SK-N-SH (cell line): ENCODE measurements at regions not wholly inside any gene's neighbourhood (a gene's known extent, or its start where the extent isn't known, plus 50 kb on each side); places are given as distances from the start of the nearest gene placed in this dataset.
"Not testable (repeated sequence)": the region's sequence is repeated elsewhere in the genome, so short reads cannot be mapped to it uniquely, and the experiment has no call there.

Experiments used
- CTCF ChIA-PET: fragments of 300-600, 350-600 bp; formaldehyde crosslinking; extraction: SDS; loops from one replicate; lab custom pipeline; 2021; lab: Yijun Ruan, JAX
- POLR2A ChIA-PET: fragments of 350-600 bp; sonication (Branson Sonifier 250); formaldehyde crosslinking; extraction: SDS; loops from one replicate; lab custom pipeline; 2020; ENCODE audit warnings: antibody characterized with exemption, inconsistent platforms; lab: Yijun Ruan, JAX
- DNase-seq: peaks from one replicate; pipeline ENCODE4 v3.0.0; 2012
- H2AFZ ChIP-seq: fragments of 200-600 bp; sonication (generic); 2 replicates; pipeline ENCODE4 v1.8.1; 2016; ENCODE audit warnings: antibody characterized with exemption, mild to moderate bottlenecking, low read depth
- H3F3A ChIP-seq: fragments of 200-600 bp; sonication (generic); replicated peaks from 2 replicates; pipeline ENCODE3; 2016; ENCODE audit warnings: antibody characterized with exemption, mild to moderate bottlenecking; ENCODE audit not compliant: insufficient read depth
- H3K27ac ChIP-seq, 2 experiments: fragments of 200-500 bp in 1 of 2; fragments of 200-600 bp in 1 of 2; sonication (Bioruptor generic) in 1 of 2; sonication (generic), shearing (Covaris generic) in 1 of 2; 2 replicates each; pipeline versions ENCODE4 v1.5.1 to v1.6.1; 2014 to 2016; ENCODE audit warnings: low read depth in 2 of 2, inconsistent platforms in 1 of 2, low read length in 1 of 2, mild to moderate bottlenecking in 1 of 2, mixed read lengths in 1 of 2
- H3K27me3 ChIP-seq: fragments of 200-600 bp; sonication (generic), shearing (Covaris generic); 2 replicates; pipeline ENCODE4 v1.6.1; 2016; ENCODE audit warnings: mixed run types; ENCODE audit not compliant: insufficient read depth
- H3K36me3 ChIP-seq, 2 experiments: fragments of 200-500 bp in 1 of 2; fragments of 200-600 bp in 1 of 2; sonication (Bioruptor generic) in 1 of 2; sonication (generic) in 1 of 2; replicated peaks in 1 of 2; 2 replicates each; pipeline versions ENCODE3 to v1.5.1; 2014 to 2016; ENCODE audit warnings: low read length in 1 of 2, mild to moderate bottlenecking in 1 of 2; ENCODE audit not compliant: insufficient read depth in 2 of 2, control insufficient read depth in 1 of 2
- H3K4me1 ChIP-seq, 2 experiments: fragments of 200-500 bp in 1 of 2; fragments of 200-600 bp in 1 of 2; sonication (Bioruptor generic) in 1 of 2; sonication (generic), shearing (Covaris generic) in 1 of 2; 2 replicates each; pipeline versions ENCODE4 v1.5.1 to v1.6.1; 2014 to 2016; ENCODE audit warnings: low read depth in 1 of 2, low read length in 1 of 2, mixed run types in 1 of 2; ENCODE audit not compliant: insufficient read depth in 2 of 2, control insufficient read depth in 1 of 2
- H3K4me2 ChIP-seq: fragments of 200-600 bp; sonication (generic), shearing (Covaris generic); 2 replicates; pipeline ENCODE4 v1.6.1; 2017; ENCODE audit warnings: mixed run types
- H3K4me3 ChIP-seq, 2 experiments: fragments of 200-500 bp in 1 of 2; fragments of 200-600 bp in 1 of 2; sonication (Bioruptor generic) in 1 of 2; sonication (generic), shearing (Covaris generic) in 1 of 2; 2 replicates each; pipeline versions ENCODE4 v1.5.1 to v1.8.1; 2014 to 2016; ENCODE audit warnings: low read depth in 2 of 2, inconsistent platforms in 1 of 2, low read length in 1 of 2, mild to moderate bottlenecking in 1 of 2, mixed read lengths in 1 of 2, moderate library complexity in 1 of 2
- H3K79me2 ChIP-seq: fragments of 200-600 bp; sonication (generic); 2 replicates; pipeline ENCODE4 v1.8.1; 2017; ENCODE audit warnings: mild to moderate bottlenecking; ENCODE audit not compliant: insufficient read depth
- H3K9ac ChIP-seq: fragments of 200-600 bp; sonication (generic); 2 replicates; pipeline ENCODE4 v1.6.1; 2017; ENCODE audit warnings: mixed run types
- H3K9me2 ChIP-seq: fragments of 200-600 bp; sonication (generic); 2 replicates; pipeline ENCODE4 v1.6.1; 2017; ENCODE audit warnings: mixed run types
- H3K9me3 ChIP-seq: fragments of 200-600 bp; sonication (generic); 2 replicates; pipeline ENCODE4 v1.6.1; 2017; ENCODE audit warnings: mixed run types, mild to moderate bottlenecking, moderate library complexity
- H4K20me1 ChIP-seq: fragments of 200-600 bp; sonication (generic); 2 replicates; pipeline ENCODE4 v1.6.1; 2017; ENCODE audit warnings: mild to moderate bottlenecking, mixed run types; ENCODE audit not compliant: insufficient read depth
- CHD2 ChIP-seq: fragments of 150-350 bp; IDR thresholded peaks from 2 replicates; pipeline ENCODE4 v1.6.1; 2018; ENCODE audit warnings: low read length; ENCODE audit not compliant: partially characterized antibody
- ELF1 ChIP-seq: IDR thresholded peaks from 2 replicates; pipeline ENCODE4 v1.4.0; 2012
- GATA2 ChIP-seq: sonication (generic); formaldehyde crosslinking; IDR thresholded peaks from 2 replicates; pipeline ENCODE4 v1.5.0; 2020; ENCODE audit warnings: mild to moderate bottlenecking, missing genetic modification reagents
- JUND ChIP-seq: IDR thresholded peaks from 2 replicates; pipeline ENCODE4 v1.4.0; 2012
- NFIC ChIP-seq: IDR thresholded peaks from 2 replicates; pipeline ENCODE4 v1.4.0; 2012; ENCODE audit warnings: borderline replicate concordance
- PBX3 ChIP-seq: IDR thresholded peaks from 2 replicates; pipeline ENCODE4; 2012
- POLR2AphosphoS5 ChIP-seq: IDR thresholded peaks from 2 replicates; pipeline ENCODE4 v1.6.1; 2012; ENCODE audit warnings: low read depth, low read length
- SIN3A ChIP-seq: IDR thresholded peaks from 2 replicates; pipeline ENCODE4 v1.6.1; 2012; ENCODE audit warnings: low read depth, mild to moderate bottlenecking, low read length, moderate library complexity, borderline replicate concordance
- SMC3 ChIP-seq: IDR thresholded peaks from 2 replicates; pipeline ENCODE4 v1.6.1; 2012; ENCODE audit warnings: low read depth, low read length, improper control_type of control experiment
- TEAD4 ChIP-seq: IDR thresholded peaks from 2 replicates; pipeline ENCODE4 v1.4.0; 2012; ENCODE audit warnings: mild to moderate bottlenecking, borderline replicate concordance; ENCODE audit not compliant: insufficient read depth
- USF1 ChIP-seq: IDR thresholded peaks from 2 replicates; pipeline ENCODE4 v1.4.0; 2012; ENCODE audit warnings: low read depth, borderline replicate concordance
- USF2 ChIP-seq: fragments of 150-350 bp; IDR thresholded peaks from 2 replicates; pipeline ENCODE4 v1.6.1; 2017; ENCODE audit warnings: antibody characterized with exemption, low read length, low read depth, borderline replicate concordance
- WGBS: methylation state at CpG from one replicate; pipeline ENCODE4 v1.1.6; 2017; ENCODE audit warnings: low lambda C conversion rate; 5-methylcytosine and 5-hydroxymethylcytosine counted together

- no peak overlapping the region for H2AFZ ChIP-seq
- 19% methylated on average over 3 of the region's 3 CpGs for WGBS
- H3K9me2 ChIP-seq = no peaks in the 10 kb centered on the region
- H3K27me3 ChIP-seq = peaks cover 18% of the 10 kb centered on the region; the same call in 1 of the 2 replicates
- H3K9me3 ChIP-seq = no peaks in the 10 kb centered on the region
- no peaks in the 10 kb centered on the region for H4K20me1 ChIP-seq
- no peaks in the 10 kb centered on the region for H3K4me1 ChIP-seq
- CTCF ChIA-PET = no interaction called here
- no peaks in the 10 kb centered on the region for H3F3A ChIP-seq
- POLR2A ChIA-PET = no interaction called here
- no peak for DNase-seq
- H3K9ac ChIP-seq = no peak overlapping the region
- no peak overlapping the region for H3K4me3 ChIP-seq
- TF ChIP-seq NFIC = no peak
- TF ChIP-seq GATA2 (CRISPR knock-in tag) = no peak
- no peak for TF ChIP-seq SMC3
- no peak for TF ChIP-seq TEAD4
- TF ChIP-seq PBX3 = no peak
- no peak for TF ChIP-seq SIN3A
- no peak for TF ChIP-seq ELF1
- no peak for TF ChIP-seq CHD2
- no peak for TF ChIP-seq USF2
- no peaks in the 10 kb centered on the region for H3K79me2 ChIP-seq
- no peak overlapping the region for H3K4me2 ChIP-seq
- no peak overlapping the region for H3K27ac ChIP-seq
- H3K36me3 ChIP-seq = no peaks in the 10 kb centered on the region
Measured at GRCh38 chr18:22067682-22068081, 101.7 kb upstream of the GATA6 start.

GRCh38 chr18:22068784-22069183 is 100.6 kb upstream of the GATA6 start:
- H4K20me1 ChIP-seq, CTCF ChIA-PET, H3K4me2 ChIP-seq, H3K9me2 ChIP-seq, H3K4me3 ChIP-seq, H2AFZ ChIP-seq, H3K36me3 ChIP-seq, DNase-seq, H3K9ac ChIP-seq, POLR2A ChIA-PET, H3K4me1 ChIP-seq, H3K27ac ChIP-seq, H3K79me2 ChIP-seq, H3F3A ChIP-seq, H3K9me3 ChIP-seq: not testable (repeated sequence)
- WGBS = 2% methylated on average over 2 of the region's 2 CpGs
- peaks cover 18% of the 10 kb centered on the region; the same call in 1 of the 2 replicates for H3K27me3 ChIP-seq

GRCh38 chr18:22069916-22070315 is 99.5 kb upstream of the GATA6 start:
- 10% methylated on average over 7 of the region's 8 CpGs for WGBS
- POLR2A ChIA-PET = no interaction called here
- no peak overlapping the region for H3K4me2 ChIP-seq

More at GRCh38 chr18:22069916-22070315, 99.5 kb upstream of the GATA6 start:
- Histone ChIP-seq H3F3A (no peaks in the 10 kb centered on the region), H3K27ac (no peak overlapping the region), H3K9me3 (no peaks in the 10 kb centered on the region), H3K4me3 (no peak overlapping the region), H3K79me2 (no peaks in the 10 kb centered on the region), H3K27me3 (peaks cover 13% of the 10 kb centered on the region; the same call in 1 of the 2 replicates), H2AFZ (no peak overlapping the region), H3K4me1 (no peaks in the 10 kb centered on the region), H3K9me2 (no peaks in the 10 kb centered on the region), H3K9ac (no peak overlapping the region), H4K20me1 (no peaks in the 10 kb centered on the region), H3K36me3 (no peaks in the 10 kb centered on the region)
- no peak for DNase-seq
- no peak for TF ChIP-seq JUND
- TF ChIP-seq TEAD4 = no peak
- TF ChIP-seq USF1 = no peak
- TF ChIP-seq ELF1 = no peak
- TF ChIP-seq USF2 = no peak
- no peak for TF ChIP-seq POLR2AphosphoS5
- CTCF ChIA-PET = no interaction called here
